ENCODE measurements at regions not wholly inside any gene's neighbourhood (a gene's known extent, or its start where the extent isn't known, plus 50 kb on each side); places are given as distances from the start of the nearest gene placed in this dataset.

DNA sequence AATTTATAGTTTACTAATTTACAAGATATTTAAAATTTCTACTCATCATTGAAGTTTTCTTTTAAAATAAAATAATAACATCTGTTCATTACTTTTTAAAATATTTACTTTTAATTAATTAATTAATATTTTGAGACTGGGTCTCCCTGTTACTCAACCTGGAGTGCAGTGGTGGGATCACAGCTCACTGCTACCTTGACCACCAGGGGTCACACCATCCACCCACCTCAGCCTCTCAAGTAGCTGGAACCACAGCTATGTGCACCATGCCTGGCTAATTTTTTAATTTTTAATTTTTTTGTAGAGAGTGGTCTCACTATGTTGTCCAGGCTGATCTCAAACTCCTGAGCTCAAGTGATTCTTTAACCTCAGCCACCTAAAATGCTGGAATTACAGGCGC, 1013.6 kb downstream of the CDH9 start:
- no peak overlapping the region for H3K4me3 ChIP-seq (ENCODE audit: low read depth, low read length)
- no peaks in the 10 kb centered on the region for H3K36me3 ChIP-seq
- TF ChIP-seq, protein P1, sequence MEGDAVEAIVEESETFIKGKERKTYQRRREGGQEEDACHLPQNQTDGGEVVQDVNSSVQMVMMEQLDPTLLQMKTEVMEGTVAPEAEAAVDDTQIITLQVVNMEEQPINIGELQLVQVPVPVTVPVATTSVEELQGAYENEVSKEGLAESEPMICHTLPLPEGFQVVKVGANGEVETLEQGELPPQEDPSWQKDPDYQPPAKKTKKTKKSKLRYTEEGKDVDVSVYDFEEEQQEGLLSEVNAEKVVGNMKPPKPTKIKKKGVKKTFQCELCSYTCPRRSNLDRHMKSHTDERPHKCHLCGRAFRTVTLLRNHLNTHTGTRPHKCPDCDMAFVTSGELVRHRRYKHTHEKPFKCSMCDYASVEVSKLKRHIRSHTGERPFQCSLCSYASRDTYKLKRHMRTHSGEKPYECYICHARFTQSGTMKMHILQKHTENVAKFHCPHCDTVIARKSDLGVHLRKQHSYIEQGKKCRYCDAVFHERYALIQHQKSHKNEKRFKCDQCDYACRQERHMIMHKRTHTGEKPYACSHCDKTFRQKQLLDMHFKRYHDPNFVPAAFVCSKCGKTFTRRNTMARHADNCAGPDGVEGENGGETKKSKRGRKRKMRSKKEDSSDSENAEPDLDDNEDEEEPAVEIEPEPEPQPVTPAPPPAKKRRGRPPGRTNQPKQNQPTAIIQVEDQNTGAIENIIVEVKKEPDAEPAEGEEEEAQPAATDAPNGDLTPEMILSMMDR (IDR thresholded peaks at IDR 0.05; ENCODE audit: low read depth, low read length), result peak; percentile 64
- DNase-seq, result peak; percentile 42
- no peak overlapping the region for H3K27ac ChIP-seq
- no peaks in the 10 kb centered on the region for H3K27me3 ChIP-seq (ENCODE audit: insufficient read depth, low read depth, severe bottlenecking)
- no peaks in the 10 kb centered on the region for H3K9me3 ChIP-seq (ENCODE audit: severe bottlenecking)

DNA sequence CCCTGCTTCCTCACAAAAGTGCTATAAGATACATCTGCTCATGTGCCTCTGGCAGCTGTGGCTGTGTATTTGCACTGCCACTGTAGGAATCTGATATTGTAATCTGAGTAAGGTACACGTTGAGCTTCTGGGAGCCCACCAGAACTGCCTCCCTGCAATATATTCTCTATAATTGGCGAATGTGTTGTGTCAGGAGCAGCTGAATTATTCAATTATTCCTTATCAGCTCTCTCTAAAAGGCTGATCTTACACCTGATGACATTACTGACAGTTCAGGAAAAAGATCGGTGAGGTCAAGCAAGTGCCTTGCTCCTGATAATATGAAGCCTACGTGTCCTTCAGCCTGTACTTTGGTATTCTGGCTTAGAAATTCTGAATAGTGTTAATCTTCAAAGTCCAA, 1015.0 kb downstream of the CDH9 start:
- no peak for DNase-seq
- H3K9me3 ChIP-seq (ENCODE audit: severe bottlenecking), result no peaks in the 10 kb centered on the region
- H3K27ac ChIP-seq, result no peak overlapping the region
- no peak overlapping the region for H3K4me3 ChIP-seq (ENCODE audit: low read depth, low read length)
- H3K36me3 ChIP-seq, result no peaks in the 10 kb centered on the region
- TF ChIP-seq, protein P1 (IDR thresholded peaks at IDR 0.05; ENCODE audit: low read depth, low read length), result no peak
- no peaks in the 10 kb centered on the region for H3K27me3 ChIP-seq (ENCODE audit: insufficient read depth, low read depth, severe bottlenecking)

DNA sequence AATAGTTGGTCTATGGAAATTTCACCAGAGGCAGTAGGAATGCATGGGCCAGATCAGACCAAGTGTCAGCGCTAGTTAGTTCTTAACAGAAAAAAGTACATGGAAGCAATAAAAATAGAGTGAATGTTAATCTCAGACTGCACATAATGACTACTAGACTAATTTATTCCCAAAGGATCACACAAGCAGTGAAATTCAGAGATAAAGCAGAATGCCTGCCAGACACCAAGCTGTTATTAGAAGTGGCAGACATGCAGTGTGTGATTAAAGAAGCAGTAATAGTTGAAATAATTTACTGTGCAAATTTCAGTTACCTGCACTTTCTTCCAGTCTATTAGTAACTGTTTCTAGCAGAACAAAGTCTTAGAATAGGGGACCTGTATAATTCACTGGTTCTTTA, 1024.2 kb downstream of the CDH9 start:
- TF ChIP-seq, protein P1 (IDR thresholded peaks at IDR 0.05; ENCODE audit: low read depth, low read length), result no peak
- no peak for DNase-seq
- no peaks in the 10 kb centered on the region for H3K9me3 ChIP-seq (ENCODE audit: severe bottlenecking)
- H3K27ac ChIP-seq, result no peak overlapping the region
- H3K27me3 ChIP-seq (ENCODE audit: insufficient read depth, low read depth, severe bottlenecking), result no peaks in the 10 kb centered on the region
- H3K4me3 ChIP-seq (ENCODE audit: low read depth, low read length), result no peak overlapping the region
- H3K36me3 ChIP-seq, result no peaks in the 10 kb centered on the region

DNA sequence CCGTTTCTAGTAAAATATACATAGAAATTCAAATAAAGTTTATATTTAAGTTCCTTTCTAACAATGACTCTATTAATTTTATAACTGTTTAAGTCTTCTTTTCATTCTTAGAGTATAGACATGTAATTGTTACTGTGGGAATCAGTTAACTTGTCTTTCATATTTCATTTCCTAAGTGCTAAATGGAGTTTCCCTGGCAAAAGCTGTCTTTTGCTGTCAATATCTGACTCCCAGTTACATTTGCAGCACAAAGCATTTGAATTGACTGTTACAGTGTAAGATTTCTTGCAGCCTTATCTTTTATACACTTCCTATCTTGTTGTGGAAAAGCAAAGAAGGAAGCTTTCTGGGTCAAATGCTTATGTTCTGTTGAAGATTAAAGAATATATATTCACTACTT, 1026.3 kb downstream of the CDH9 start:
- no peaks in the 10 kb centered on the region for H3K27me3 ChIP-seq (ENCODE audit: insufficient read depth, low read depth, severe bottlenecking)

DNA sequence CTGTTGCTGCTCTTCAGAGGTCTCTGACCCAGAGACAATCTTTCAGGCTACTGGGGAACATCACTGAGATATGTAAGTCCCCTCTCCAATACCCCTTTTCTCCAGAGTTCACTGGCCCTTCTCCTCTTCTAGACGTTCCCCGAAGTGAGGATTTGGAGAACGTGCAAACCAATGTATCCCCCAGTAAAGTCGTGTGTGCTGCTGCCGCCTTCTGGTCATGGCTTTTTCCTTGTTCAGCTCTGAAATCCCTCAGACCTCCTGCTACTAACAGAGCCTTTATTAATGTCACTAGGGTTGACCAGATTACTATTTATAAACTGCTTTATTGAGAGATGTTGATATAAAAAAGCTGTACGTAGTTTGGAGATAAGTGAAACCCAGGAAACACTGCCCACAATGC, 1028.6 kb downstream of the CDH9 start:
- Histone ChIP-seq H3K27me3 (ENCODE audit: insufficient read depth, low read depth, severe bottlenecking) (no peaks in the 10 kb centered on the region), H3K36me3 (no peaks in the 10 kb centered on the region), H3K9me3 (ENCODE audit: severe bottlenecking) (no peaks in the 10 kb centered on the region), H3K27ac (no peak overlapping the region), H3K4me3 (ENCODE audit: low read depth, low read length) (no peak overlapping the region)
- peak; percentile 53 for DNase-seq
- TF ChIP-seq, protein P1 (IDR thresholded peaks at IDR 0.05; ENCODE audit: low read depth, low read length), result peak; percentile 53; the same call in 1 of the 2 replicates

More for the DNA sequence above, 1026.3 kb downstream of the CDH9 start:
- TF ChIP-seq, protein P1 (IDR thresholded peaks at IDR 0.05; ENCODE audit: low read depth, low read length), result no peak
- DNase-seq, result no peak
- H3K27ac ChIP-seq, result no peak overlapping the region
- H3K4me3 ChIP-seq (ENCODE audit: low read depth, low read length), result no peak overlapping the region
- H3K9me3 ChIP-seq (ENCODE audit: severe bottlenecking), result no peaks in the 10 kb centered on the region
- H3K36me3 ChIP-seq, result no peaks in the 10 kb centered on the region

DNA sequence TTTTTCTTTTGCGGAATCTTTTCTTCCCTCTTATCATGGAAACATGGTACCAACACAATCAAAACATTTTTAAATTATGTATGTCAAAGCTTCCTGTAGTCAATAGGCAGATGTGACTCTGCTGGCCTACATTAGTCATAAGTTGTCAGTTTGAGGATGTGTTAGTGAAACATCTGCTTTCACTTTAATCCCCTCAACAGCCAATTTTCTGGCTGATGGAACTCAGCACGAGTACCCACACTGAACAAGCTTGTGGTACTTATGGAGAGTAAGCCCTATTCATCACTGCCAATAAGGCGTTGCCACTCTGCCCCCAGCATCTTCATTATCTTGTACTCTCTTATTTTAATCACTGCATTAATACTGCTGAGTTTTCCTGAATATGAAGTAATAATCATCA, 1034.4 kb downstream of the CDH9 start:
- H3K9me3 ChIP-seq (ENCODE audit: severe bottlenecking), result no peaks in the 10 kb centered on the region
- TF ChIP-seq, protein P1 (IDR thresholded peaks at IDR 0.05; ENCODE audit: low read depth, low read length), result no peak
- no peaks in the 10 kb centered on the region for H3K36me3 ChIP-seq
- H3K4me3 ChIP-seq (ENCODE audit: low read depth, low read length), result no peak overlapping the region
- DNase-seq, result no peak
- H3K27me3 ChIP-seq (ENCODE audit: insufficient read depth, low read depth, severe bottlenecking), result no peaks in the 10 kb centered on the region
- no peak overlapping the region for H3K27ac ChIP-seq
